ENCODE measurements at regions not wholly inside any gene's neighbourhood (a gene's known extent, or its start where the extent isn't known, plus 50 kb on each side); places are given as distances from the start of the nearest gene placed in this dataset.
"Not testable (repeated sequence)": the region's sequence is repeated elsewhere in the genome, so short reads cannot be mapped to it uniquely, and the experiment has no call there.

DNA sequence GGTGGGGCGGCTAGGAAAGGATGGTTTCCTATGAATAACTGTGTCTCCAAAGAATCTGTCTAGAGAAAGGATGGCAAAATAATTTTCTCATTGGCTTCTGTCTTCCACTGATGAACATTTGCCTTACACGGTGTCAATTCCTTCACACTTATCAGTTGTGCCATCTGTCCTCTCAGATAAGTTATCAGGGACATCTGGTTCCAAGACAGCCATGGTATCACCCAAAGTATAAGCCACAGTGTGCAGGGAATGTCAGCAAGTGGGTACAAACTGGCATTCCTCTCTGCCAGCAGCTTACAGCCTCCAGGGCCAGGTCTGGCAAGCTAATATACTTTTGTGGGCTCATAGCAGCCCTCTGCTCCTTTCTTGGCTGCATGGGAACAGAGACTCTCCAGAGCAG, 1092.0 kb downstream of the EFNA5 start:
- no peak for DNase-seq (ENCODE audit: low spot score)

DNA sequence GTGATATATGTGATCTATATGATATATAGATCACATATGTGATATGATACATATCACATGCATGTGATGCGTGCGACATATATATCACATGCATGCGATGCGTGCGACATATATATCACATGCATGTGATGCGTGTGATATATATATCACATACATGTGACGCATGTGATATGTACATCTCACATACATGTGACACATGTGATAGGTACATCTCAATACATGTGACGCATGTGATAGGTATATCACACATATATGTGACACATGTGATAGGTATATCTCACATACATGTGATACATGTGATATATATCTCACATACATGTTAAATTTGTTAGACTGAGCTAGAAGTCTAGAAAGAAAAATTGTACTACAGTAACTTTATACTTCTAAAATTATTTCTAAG, 1095.9 kb downstream of the EFNA5 start:
- DNase-seq (ENCODE audit: low spot score) = no peak

DNA sequence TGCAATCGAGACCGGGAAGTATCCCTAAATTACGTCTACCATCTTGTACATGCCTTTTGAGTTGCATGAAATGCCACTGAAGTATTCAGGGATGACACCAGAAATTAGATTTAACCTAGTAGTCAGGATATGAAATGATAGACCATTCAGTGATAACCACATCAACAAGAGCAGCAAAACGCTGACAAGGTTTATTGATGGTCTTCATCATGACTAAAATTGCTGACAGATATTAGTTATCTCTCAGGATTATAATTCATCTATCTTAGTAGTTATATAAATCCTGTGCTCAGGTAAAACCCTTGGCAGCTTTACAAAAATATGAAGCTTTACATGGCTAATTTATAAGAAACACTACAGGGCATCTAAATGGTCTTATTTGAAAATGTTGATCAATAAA, 1104.7 kb downstream of the EFNA5 start:
- no peak for DNase-seq (ENCODE audit: low spot score)

DNA sequence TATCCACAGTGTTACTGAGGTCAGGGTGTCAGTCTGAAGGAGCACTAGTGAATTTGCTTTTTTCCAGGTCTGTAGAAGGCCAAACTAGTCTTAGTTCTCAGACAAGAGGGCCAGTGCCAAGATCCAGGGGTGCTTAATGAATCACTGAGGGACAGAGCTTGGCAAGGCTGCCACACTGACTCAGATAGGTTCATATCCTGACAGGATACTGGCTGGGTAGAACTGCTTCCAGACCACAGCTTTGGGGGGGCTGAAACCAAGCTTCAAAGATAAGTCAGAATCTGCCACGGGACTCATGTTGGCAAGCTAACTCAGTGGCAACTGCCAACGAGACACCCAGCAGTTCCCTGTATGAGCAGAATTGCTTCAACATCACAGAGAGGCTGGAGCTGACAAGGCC, 1125.4 kb downstream of the EFNA5 start:
- DNase-seq (ENCODE audit: low spot score) = no peak

DNA sequence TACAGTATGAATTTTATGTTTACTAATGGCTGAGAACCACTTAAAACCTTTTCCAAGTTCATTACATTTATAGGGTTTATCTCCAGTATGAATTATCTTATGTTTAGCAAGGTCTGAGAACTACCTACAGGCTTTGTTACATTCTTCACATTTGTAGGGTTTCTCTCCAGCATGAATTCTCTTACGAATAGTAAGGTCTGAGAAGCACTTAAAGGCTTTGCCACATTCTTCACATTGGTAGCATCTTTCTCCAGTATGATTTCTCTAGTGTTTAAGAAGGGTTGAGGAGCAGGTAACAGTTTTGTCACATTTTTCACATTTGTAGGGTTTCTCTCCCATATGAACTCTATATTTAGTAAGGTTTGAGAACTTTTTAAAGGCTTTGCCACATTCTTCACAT, 1127.4 kb downstream of the EFNA5 start:
- no peak for DNase-seq (ENCODE audit: low spot score)

DNA sequence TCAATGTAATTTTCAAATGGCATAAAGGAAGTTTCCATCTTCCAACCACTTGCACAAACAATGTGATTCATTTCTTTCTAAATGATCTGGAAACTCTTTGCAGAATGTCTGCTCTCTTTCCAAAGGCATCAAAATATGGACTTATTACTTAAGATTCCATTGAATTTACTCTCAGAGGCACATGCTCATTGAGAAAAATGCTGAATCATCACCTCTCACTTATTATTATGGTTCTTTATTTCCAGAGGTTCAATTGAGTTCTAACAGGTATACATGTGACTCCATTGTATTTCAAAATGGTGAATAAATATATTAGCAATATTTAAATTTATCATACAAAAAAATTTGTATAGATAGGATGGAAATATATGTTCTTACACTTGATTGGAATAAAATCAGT, 1140.6 kb downstream of the EFNA5 start:
- DNase-seq (ENCODE audit: low spot score) = no peak

DNA sequence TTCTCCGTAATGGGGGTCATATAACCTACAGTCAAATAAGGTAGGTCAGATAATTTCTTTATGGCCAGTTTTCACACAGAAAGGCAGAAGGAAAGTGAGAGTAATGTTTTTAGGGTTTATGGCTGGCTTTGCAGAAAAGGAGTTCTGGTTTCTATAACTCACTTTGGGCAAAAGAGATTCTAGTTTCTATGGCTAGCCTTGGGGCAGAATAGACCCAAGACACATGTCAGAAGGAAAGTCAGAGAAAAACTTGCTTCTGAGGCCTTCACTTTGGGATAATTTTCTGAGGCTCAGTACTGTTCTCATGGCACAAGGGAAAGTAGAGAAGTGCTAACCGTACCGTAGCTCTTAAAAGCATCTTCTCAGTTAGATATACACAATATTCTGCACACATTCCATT, 1145.3 kb downstream of the EFNA5 start:
- no peak for DNase-seq (ENCODE audit: low spot score)

DNA sequence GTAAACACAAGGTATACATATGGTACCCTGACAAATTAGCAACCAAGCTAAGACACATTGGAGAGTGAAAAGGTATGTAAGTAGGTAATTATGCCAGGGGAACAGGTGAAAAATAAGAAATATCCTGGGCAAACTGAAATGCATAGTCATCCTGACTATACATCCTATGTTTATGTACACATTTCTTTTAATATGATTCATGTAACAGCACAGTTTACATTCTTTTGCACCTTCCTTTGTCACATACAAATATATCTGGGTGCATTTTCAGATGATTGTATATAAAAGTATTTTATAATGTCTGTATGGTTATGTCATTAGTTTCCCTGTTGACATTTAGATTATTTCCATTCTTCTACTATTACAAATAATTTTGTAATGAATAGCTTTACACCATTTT, 1146.9 kb downstream of the EFNA5 start:
- DNase-seq (ENCODE audit: low spot score) = no peak

DNA sequence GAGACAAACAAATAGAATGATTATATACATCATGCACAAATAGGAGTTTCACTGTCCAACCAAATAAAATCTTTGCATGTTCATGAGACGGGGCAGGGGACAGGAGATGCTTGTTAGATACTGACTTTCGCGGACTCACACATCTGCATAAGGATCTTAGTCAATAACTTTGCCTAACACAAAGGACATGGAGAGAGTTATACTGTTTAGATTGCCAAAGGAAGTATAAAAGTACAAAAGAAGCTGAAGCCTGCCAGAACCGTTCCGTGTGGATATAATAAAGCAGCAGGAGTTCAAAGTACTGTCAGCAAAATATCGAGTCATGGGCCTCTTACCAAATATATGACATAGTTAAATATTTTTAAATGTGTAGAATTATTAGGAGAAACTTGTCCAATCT, 1148.4 kb downstream of the EFNA5 start:
- DNase-seq (ENCODE audit: low spot score) = no peak

DNA sequence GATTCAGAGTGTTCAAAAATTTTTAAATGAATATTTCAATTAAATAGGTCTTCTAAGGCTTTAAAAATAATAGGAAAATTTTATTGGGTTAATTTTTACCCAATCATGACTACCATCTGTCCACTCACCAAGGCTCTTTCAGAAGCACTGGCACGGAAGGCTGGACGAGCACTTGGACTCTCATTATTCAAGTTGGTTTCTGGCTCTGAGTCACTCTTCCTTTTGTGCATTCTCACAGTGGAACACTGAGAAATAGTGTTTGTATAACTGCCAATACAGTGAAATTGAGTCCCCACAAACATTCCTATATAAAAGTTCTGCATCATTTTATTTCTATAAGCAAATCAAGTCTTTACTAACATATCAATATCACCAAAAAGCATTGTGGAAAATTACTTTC, 1149.0 kb downstream of the EFNA5 start:
- DNase-seq (ENCODE audit: low spot score) = no peak

DNA sequence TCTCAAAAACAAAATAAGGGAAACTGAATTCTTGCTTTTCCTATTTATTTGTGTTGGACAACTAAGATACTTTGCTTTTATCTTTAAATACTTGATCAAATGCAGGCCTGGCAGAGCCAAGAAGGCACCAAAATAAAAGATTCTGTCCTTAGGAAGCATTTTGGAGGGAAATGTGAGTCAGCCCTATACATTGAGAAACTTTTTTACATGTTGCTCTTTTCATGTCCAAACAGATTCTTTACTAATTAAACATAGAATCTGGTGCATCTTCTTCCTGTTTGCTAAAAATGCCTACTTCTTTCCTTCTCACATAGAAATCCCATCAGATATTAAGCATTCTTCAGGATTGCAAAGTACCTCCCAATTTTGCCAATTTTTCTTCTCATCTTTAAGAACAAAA, 1160.4 kb downstream of the EFNA5 start:
- no peak for DNase-seq (ENCODE audit: low spot score)

DNA sequence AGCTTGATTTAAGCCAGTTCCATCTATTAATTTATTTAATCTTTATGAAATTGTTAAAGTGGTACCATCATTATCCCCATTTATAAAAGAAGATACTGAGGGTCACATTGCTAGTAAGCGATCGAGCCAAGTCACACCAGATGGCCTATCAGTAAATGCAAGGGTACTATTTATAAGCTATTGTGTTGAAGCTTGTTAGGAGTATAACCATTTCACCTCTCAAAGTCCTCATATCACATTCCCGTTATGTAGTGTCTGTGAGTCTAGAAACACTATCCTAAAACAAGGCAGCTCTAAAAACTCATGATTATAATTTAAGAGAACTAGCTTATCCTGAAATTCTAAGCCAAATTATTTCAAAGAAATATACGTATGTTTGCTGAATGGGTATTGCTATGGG, 1161.8 kb downstream of the EFNA5 start:
- no peak for DNase-seq (ENCODE audit: low spot score)

DNA sequence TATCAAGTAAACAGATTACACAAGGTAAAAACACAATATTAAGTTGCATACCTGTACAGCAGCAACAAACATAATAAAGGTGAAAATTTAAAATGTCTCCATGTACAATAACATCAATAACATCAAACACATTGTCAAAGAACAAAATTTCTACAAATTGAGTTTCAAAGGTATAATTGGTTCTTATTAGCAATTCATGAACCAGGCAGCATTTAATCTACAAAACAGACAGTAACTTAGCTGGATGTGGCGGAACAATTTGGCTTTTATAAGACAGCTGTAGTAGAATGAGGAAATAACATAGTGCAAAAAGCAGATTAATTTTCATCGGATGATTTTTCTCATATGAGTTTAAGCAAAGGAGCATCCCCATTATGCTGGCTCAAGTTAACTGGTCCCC, 1176.8 kb downstream of the EFNA5 start:
- no peak for DNase-seq (ENCODE audit: low spot score)

DNA sequence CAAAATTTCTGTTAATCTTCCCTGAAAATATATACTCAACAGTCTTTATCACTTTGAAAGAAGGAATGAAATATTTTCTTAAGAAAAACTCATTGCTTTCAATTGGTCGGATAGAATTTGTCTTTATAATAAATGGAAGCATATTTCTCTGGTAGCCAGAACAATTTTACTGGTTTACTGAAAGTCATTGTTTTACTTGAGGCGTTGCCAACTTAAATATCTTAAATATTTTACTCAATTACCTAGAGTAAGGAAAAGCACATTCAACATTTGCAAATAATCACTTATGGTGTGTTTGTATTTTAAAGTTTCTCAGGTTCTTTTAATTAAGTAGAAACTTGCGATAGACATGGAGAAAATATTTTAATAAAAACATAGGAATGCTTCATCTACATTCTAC, 1181.7 kb downstream of the EFNA5 start:
- no peak for DNase-seq (ENCODE audit: low spot score)

DNA sequence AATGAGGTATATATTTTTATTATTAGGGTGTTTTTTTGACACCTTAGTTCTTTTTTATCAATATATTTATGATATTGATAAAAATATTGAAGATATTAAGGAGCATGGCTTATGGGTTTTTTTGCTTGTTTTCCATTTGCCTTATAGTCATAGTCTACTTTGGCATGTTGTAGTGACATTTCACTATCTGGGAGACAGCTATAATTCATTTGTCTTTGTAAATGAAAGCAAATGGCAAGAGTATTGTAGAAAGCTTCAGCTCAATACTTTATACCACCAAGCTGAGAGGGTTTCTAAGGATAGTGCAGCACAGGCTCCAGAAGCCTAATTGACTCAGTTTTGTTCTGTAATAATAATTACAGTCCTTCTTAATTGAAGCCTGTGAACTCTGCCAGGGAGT, 1182.3 kb downstream of the EFNA5 start:
- no peak for DNase-seq (ENCODE audit: low spot score)

DNA sequence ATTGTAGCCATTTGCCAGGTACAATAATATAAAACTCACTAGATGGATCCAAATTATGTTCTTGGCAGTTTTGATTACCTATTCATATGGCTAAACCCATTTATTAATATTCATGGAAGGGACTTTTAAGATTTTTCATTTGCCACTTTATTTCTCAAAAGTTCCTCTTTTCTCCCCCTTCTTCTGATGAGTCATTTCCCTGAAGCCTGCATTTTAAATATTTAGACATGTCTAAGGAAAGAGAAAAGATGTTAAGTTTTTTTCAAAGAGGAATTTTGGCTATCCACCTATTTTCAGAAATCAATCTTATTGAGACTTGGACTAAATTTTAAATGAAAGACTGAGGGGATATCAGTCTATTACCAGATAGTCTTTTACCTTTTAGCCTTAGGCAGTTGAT, 1189.4 kb downstream of the EFNA5 start:
- no peak for DNase-seq (ENCODE audit: low spot score)

DNA sequence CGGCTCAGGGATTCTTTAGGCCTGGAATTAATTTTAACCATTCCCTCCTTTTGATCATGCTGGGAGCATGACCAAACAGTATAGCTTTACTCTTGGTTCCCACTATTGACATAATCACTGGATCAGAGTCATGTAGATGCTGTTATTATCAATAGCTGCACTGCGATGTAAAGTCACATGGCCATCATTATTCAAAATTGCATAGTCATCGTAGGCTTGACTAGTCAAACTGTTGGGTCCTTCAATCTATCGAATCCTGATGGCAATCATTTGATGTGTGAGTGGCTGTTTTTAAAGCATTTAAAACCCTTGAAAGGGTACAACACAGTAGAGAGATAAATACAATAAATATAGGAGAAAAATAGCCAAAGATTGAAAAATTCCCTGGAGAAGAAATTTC, 1194.1 kb downstream of the EFNA5 start:
- no peak for DNase-seq (ENCODE audit: low spot score)

DNA sequence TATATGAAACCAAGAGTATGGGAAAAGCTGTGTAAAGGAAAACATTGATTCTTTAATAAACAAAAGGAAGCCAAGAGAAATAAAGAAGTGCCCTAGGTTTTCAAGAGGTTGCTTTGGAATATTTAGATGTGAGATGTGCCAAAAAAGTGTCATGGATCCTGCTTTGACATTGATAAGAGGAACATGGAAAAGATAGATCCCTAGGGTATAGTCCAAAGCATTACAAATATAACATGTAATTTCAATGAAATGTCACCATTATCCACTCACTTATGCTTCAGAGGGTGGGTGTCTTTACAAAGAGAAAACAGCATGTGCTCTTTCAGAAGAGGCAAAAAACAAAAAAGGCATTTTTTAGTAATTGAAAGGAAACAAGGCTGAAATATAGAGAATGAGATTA, 1196.7 kb downstream of the EFNA5 start:
- DNase-seq (ENCODE audit: low spot score) = no peak

DNA sequence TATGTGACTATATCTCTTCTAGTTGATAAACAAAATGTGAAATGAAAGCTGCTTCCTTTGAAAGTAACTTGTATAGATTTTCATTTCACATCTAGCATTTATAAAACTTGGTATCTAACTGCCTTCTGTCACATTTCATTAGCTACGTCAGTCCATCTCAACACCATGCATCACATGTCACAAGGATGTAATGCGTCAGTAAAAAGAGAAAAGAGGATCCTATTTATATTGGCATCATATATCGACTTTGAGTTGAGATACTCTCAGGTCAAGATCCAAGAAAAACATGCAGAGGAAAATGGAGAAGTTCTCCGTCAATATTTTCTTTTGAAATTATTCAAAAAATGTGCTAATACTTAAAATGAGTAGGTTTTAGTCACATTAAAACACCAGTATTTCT, 1211.2 kb downstream of the EFNA5 start:
- DNase-seq (ENCODE audit: low spot score) = no peak

DNA sequence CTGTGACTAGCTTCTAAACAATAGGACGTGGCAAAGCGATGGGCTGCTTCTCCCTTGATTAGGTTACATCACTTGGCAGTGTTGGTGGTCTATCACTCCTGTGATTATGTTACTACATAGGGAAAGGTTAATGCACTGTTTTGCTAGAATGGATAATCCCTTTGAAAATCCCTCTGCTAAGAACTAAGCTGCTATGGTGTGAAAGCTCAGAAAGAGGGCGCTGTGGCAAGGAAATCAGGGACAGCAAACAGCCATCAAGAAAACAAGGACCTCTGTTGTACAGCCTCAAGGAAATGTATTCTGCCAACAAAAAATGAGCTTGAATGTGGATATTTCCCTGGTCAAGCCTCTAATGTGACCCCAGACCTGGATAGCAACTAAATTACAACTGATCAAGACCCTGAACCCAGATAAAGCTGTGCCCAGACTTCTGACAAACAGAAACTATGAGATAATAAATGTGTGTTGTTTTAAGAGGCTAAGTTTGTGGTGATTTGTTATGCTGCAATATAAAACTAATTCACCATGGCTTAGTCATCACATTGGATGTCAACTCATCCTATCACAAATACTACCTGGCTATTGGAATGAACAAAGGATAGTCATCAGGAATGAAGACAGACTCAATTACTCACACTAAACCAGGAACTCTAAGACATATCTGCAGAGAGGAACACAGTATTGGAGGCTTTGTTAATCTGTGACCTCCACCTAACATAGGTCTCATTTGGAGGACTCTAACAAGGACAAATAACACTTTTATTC, 1215.9 kb downstream of the EFNA5 start:
- peak; percentile 60 for DNase-seq (ENCODE audit: low spot score)

DNA sequence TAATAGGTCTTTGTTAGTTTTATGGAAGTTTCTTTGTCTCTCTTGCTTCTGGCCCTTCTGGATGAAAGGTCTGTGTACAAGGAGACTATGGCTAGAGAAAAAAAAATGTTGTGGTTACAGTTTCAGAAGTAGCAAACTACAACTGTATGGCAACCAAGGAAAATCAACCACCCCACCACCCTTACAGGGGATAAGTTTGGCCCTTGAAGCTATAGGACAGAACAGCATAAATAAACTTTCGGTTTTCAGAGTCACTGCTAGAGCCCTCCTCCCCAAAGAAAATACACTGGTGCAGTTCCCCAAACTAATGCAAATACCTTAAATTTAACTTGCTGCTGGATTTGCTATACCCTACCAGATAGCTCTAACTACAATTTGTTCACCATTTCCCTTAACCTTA, 1216.7 kb downstream of the EFNA5 start:
- no peak for DNase-seq (ENCODE audit: low spot score)

DNA sequence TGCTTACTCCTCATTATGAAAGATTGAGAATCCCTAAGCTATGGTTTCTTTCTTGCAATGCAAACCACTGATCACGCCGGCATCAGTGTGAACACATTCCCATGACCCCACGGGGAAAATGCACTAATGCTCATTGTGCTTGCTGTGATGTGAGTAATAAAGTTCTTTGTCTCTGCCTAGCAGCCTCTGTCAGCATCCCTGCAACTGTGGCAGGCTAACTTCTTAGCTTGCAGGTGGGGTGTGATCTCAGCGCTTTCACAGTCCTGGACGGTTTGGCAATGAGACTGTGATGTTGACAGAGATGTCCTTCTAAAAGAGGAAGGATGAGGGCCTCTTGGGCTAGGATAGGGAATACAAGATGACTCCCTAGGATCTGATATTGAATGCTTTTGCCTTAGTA, 1218.7 kb downstream of the EFNA5 start:
- DNase-seq (ENCODE audit: low spot score) = no peak

DNA sequence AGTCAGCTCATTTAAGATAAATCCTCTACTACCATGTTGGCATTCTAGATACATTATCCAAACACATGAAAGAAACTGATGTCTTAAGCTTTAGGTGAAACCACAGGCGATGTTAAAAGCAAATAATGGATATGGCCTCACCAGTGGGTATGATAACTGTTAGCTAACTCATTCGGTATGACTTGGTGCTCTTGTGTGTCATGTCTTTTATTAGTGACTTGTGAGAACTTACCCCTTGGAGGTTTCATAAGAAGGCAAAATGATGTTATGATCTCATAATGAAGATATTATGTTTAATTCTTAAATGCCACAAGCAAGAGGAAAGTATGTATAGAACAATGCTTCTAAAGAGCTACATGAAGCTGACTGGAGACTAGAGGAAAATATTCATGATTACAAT, 1227.0 kb downstream of the EFNA5 start:
- no peak for DNase-seq (ENCODE audit: low spot score)

DNA sequence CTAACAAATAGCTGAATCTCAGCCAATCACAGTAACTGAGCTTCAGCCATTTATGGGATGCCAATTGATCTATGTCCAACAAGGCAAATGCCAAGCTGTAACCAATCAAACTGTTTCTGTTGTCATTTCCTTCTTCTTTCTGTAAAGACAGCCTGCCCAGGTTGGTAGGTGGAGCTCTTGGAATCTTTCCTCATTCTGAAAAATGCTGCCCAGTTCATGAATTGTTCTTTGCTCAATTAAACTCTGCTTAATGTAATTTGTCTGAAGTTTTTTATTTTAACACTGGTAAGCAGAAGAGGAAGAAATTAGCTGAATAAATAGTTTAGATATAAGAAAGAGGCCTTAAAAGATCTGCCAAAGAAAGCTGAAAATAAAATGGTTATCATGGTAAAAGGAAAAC, 1235.6 kb downstream of the EFNA5 start:
- no peak for DNase-seq (ENCODE audit: low spot score)

DNA sequence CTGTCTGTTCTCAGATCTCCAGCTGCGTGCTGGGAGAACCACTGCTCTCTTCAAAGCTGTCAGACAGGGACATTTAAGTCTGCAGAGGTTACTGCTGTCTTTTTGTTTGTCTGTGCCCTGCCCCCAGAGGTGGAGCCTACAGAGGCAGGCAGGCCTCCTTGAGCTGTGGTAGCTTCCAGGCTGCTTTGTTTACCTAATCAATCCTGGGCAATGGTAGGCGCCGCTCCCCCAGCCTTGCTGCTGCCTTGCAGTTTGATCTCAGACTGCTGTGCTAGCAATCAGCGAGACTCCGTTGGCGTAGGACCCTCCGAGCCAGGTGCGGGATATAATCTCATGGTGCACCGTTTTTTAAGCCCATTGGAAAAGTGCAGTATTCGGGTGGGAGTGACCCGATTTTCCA, 1240.0 kb downstream of the EFNA5 start:
- DNase-seq (ENCODE audit: low spot score) = not testable (repeated sequence)

Data from ecto neural progenitor cell (in vitro differentiated cells).